PC-3 (cell line): ENCODE measurements at regions not wholly inside any gene's neighbourhood (a gene's known extent, or its start where the extent isn't known, plus 50 kb on each side); places are given as distances from the start of the nearest gene placed in this dataset.

Source experiments
- EZH2 ChIP-seq: fragments of 300-600 bp; sonication (generic); IDR thresholded peaks from one replicate; pipeline ENCODE4 v1.6.1; 2017; ENCODE audit warnings: antibody characterized with exemption, mild to moderate bottlenecking, low read length; ENCODE audit not compliant: unreplicated experiment
- EZH2phosphoT487 ChIP-seq: fragments of 300-600 bp; sonication (generic); IDR thresholded peaks from 2 replicates; pipeline ENCODE4 v1.6.1; 2018; ENCODE audit warnings: mild to moderate bottlenecking, antibody characterized with exemption, low read length, borderline replicate concordance
- TF ChIP-seq, protein P1 (sequence below): fragments of 300-600 bp; sonication (generic); conservative IDR thresholded peaks from 2 replicates; pipeline ENCODE4 v1.5.1; 2017; ENCODE audit warnings: antibody characterized with exemption, low read depth, mild to moderate bottlenecking, low read length

DNA sequence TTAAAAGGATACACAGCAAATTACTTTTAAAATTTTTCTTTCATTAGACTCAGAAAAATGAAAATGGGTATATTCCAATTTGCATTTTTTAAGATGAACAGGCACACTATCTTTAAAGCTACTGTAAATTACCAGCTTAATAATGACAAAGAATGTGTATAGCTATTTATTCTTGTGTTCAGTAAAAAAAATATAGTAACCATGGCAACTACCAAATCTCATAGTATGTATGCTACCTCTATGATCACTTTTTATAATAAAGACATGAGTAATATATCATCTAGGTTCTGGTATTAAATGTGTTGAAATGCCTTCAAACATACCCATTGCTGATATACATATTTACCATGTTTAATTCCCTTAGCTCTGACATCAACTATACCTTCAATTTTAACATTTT is 383.2 kb downstream of the FOXG1 start:
- TF ChIP-seq, protein P1, sequence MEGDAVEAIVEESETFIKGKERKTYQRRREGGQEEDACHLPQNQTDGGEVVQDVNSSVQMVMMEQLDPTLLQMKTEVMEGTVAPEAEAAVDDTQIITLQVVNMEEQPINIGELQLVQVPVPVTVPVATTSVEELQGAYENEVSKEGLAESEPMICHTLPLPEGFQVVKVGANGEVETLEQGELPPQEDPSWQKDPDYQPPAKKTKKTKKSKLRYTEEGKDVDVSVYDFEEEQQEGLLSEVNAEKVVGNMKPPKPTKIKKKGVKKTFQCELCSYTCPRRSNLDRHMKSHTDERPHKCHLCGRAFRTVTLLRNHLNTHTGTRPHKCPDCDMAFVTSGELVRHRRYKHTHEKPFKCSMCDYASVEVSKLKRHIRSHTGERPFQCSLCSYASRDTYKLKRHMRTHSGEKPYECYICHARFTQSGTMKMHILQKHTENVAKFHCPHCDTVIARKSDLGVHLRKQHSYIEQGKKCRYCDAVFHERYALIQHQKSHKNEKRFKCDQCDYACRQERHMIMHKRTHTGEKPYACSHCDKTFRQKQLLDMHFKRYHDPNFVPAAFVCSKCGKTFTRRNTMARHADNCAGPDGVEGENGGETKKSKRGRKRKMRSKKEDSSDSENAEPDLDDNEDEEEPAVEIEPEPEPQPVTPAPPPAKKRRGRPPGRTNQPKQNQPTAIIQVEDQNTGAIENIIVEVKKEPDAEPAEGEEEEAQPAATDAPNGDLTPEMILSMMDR = no peak
- TF ChIP-seq EZH2phosphoT487 = no peak
- no peak for TF ChIP-seq EZH2
